Erythroblast (primary cell): ENCODE measurements at regions not wholly inside any gene's neighbourhood (a gene's known extent, or its start where the extent isn't known, plus 50 kb on each side); places are given as distances from the start of the nearest gene placed in this dataset.

Source experiments
- GATA1 ChIP-seq: IDR thresholded peaks from 2 replicates; pipeline ENCODE4 v1.6.1; 2011; ENCODE audit warnings: low read depth, mild to moderate bottlenecking, control low read depth, low read length, moderate library complexity
- POLR2A ChIP-seq: IDR thresholded peaks from 2 replicates; pipeline ENCODE4 v1.6.1; 2011; ENCODE audit warnings: mild to moderate bottlenecking, low read length

DNA sequence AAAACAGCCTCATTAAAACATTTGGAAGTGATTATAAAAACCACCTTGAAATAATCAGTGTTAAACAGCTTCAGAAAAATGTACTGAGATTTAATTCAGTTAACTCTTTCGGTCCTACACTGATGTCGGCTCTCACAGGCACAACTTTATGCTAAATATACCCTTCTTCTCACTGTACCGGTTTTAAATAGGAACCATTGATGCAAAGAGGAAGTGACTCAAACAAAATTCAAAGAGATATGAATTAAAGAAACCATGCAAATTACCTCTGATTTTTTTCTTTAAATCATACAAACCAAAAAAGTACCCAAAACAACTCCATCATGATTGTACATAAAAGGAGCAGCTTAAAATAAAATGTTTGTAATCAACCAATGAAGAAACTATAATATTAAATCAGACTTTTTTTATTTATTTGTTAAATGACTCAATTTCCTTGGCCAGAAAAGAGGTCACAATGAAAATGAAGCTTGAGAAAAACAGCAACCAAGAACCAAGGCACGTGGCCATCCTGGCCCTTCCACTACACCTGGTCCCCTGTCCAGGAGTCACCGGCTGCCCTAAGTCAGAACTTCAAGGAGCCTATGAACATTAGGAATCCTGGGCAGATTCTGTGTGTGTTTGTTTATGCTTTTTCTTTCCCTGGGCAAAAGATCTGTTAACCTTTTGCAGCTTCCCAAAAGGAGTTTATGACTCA lies 73.0 kb upstream of the CABCOCO1 start:
- TF ChIP-seq POLR2A (no peak), GATA1 (no peak)
